HG03342 (cell line): ENCODE measurements at regions not wholly inside any gene's neighbourhood (a gene's known extent, or its start where the extent isn't known, plus 50 kb on each side); places are given as distances from the start of the nearest gene placed in this dataset.

ENCODE experiments used
- ATAC-seq: cut with Tn5 transposase; IDR thresholded peaks from one replicate; pipeline ENCODE4 v1.9.1; 2021; ENCODE audit warnings: mild to moderate bottlenecking, moderate library complexity; ENCODE audit not compliant: unreplicated experiment

DNA sequence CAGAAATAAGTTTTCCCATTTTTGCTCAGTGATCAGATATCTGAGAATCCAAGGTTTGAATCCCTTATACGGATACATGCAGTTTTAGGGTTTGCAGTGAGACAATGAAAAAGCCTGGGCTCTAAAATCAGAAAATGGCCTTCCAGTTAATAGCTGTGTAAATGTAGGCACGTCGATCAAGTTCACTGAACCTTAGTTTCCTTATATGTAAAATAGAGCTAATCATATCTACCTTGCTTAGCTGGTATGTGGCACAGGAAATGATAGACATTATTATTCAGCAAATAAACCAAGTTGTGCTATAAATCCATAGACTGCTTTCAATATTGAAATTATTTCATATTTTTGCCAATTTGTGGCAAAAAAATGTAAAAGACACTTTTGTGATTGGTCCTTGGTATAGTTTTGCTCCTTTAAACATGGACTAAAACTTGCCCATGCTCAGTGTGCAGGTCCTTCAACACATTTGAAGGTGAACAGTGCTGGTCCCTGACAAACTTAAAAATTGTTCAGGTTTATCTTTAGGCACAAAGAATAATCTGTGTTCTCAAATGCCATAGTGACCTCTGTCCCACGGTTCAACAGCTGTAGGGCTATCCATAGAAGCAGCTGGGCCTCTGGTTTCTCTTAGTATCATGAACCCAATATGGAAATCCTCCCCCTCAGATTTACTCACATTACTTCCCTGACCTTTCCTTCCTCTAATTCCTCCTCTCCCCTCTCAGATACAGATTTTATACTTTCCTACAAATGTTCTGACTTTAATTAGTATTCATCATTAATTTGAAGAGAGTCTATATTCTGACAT lies 51.0 kb downstream of the CCDC54 start:
- no peak for ATAC-seq

- ATAC-seq, result peak; percentile 52
These were observed 52.3 kb downstream of the CCDC54 start for GRCh38 chr3:107429320-107430181.

GRCh38 chr3:107430214-107430995 lies 53.2 kb downstream of the CCDC54 start:
- ATAC-seq, result no peak

DNA sequence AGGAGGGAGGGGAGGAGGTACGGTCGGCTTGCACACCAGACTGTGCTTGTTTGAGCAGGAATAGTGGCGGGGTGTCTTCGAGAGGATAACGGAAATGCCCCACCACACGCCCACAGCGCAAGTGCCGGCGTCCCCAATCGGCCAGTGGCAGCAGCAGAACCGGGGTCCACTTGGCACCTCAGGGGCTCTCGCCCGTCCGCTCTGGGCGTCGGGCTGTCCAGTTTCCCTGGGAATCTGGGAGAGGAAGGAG lies 53.7 kb downstream of the CCDC54 start:
- peak; percentile 21 for ATAC-seq

GRCh38 chr3:107431246-107432012 lies 54.2 kb downstream of the CCDC54 start:
- peak; percentile 53 for ATAC-seq

- ATAC-seq, result no peak
These were observed 54.8 kb downstream of the CCDC54 start for GRCh38 chr3:107432013-107432515.

GRCh38 chr3:107432646-107433045 lies 55.4 kb downstream of the CCDC54 start:
- ATAC-seq, result no peak

DNA sequence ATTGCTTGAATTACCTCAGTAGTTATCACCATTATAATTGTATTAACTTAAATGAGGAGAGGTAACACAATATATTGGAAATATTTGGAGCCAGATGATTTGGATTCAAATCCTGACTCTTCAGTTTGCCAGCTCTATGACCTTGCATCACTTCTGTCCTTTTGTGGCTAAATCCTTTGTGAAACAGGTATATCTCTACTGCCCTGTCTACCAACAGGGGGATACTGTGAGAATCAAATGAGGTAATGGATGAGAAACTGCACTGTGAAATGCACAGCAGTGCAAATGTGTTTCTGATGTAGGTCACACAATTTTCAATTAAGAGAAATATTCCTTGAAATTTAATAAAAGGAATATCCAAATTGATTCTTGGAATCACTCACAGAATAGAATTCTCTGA lies 58.8 kb downstream of the CCDC54 start:
- no peak for ATAC-seq

- ATAC-seq, result no peak
These were observed 61.4 kb downstream of the CCDC54 start for GRCh38 chr3:107438671-107439070.

- ATAC-seq, result no peak
These were observed 64.4 kb downstream of the CCDC54 start for GRCh38 chr3:107441617-107442016.

GRCh38 chr3:107443461-107443860 lies 66.2 kb downstream of the CCDC54 start:
- no peak for ATAC-seq

DNA sequence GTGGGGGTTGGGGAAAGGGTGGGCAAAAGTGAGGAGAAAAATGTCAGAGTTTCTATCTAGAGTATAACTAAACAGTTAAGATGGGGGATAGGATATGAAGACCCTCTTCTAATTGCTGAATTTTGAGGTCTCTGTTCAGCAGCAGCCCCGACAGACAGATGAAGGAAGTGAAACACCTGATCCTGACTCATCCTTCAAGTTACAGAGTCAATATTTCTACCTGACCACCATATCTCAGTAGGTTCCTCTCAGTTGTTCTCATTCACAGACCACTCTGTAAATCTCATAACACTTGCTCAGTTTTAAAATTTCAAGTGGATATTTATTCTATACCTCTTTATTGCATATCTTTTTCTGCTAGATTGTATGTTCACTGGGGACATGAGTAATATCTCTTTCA lies 69.5 kb downstream of the CCDC54 start:
- no peak for ATAC-seq

DNA sequence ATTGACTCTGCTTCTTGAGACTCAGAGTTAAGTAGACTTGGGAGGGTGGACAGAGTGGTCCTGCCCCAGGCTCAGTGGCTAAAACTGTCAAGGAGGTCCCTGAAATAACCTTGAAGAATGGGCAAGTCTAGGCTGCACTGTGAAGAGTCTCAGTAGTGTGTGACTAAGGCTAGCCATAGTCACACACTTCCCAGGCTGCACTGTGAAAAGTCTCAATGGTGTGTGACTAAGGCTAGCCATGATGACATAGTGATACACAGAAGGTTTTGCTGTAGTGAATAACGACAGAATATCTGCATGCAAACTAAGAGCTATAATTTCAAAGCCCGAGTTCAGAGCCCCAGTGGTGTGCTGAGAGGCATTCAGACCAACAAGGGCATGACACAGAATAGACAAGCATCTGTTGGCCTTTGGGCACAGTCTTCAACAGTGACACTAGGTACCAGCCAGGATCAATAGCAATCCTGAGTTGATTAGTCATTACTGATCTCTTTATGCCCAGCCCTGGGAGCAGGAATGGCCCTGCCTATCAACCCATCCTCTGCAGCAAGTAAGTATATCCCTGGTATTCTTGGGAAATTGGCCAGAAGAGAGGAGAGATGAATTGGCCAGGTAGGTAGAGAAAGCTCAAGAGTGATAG lies 72.4 kb upstream of the BBX start:
- ATAC-seq, result no peak

DNA sequence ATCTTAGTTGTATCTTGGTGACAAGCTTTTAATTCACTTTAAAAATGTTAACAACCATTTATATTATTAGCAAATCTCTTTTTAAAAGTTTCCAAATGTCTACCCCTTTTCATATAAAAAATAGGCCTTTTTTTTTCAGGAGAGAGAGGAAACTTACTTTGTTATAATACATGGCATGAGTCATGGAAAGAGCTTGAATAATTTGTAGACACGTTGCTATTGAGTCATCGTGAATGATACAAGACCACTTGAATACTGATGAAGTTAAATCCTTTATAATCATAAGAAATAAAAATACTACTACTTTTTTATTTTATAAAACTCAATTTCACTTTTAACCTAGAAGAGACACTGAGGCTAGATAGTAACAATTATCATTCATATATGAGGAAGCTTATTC lies 70.3 kb upstream of the BBX start:
- no peak for ATAC-seq

- ATAC-seq, result no peak
These were observed 69.3 kb upstream of the BBX start for GRCh38 chr3:107453504-107453903.

- ATAC-seq, result no peak
These were observed 67.1 kb upstream of the BBX start for GRCh38 chr3:107455621-107456020.

- no peak for ATAC-seq
These were observed 66.3 kb upstream of the BBX start for GRCh38 chr3:107456501-107456900.

DNA sequence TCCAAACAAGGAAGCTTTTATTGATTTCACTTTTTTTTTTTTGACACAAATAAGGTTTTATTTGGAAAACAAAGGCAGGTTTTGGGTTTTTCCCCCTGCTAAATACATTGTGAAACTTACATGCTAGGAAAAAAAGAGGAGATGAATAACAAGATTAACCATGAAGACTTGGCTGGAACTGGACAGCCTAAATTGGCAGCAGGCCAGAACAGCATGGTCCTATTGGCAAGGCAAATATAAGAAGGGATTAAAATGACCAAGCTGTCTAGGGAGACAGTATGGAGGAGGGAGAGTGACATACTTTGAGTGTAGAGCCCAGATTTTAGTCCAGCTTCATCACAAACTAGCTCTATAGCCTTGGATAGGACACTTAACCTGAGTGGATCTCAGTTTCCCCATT lies 63.9 kb upstream of the BBX start:
- ATAC-seq, result no peak

- ATAC-seq, result no peak
These were observed 61.0 kb upstream of the BBX start for GRCh38 chr3:107461721-107462120.

DNA sequence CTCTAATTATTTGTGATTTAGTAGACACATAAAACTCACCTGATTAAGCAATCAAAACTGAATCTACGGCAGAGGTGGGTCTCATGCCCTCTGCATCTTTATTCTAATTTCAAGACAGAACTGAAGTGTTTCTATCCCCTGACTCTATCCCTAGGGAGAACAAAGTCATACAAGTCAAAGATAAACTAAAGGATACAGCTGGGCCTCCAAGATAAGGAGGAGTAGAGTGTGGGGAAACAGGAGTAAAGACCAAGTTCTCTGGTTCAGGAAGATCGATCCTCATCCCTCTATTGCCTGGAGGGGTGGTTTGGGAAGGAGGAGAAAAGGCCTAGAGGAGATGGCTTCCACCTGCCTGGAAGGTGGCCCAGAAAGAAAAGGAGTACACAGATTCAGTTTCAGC lies 58.7 kb upstream of the BBX start:
- ATAC-seq, result no peak
